PC-9 (cell line): ENCODE measurements at regions not wholly inside any gene's neighbourhood (a gene's known extent, or its start where the extent isn't known, plus 50 kb on each side); places are given as distances from the start of the nearest gene placed in this dataset.

Experiments
- BruUV-seq: library from RNA; stranded (reverse); fragments of 400-500 nt; replicated peaks from 2 replicates; lab custom pipeline; 2021; lab: Mats Ljungman, UMichigan
- CTCF ChIA-PET: fragments of 300-600 bp; sonication (Branson Sonifier 250); formaldehyde crosslinking; loops from one replicate; lab custom pipeline; 2022; ENCODE audit warnings: antibody characterized with exemption; lab: Charles Lee
- POLR2A ChIA-PET: fragments of 300-600 bp; sonication (Branson Sonifier 250); formaldehyde crosslinking; loops from one replicate; lab custom pipeline; 2022; ENCODE audit warnings: antibody characterized with exemption; ENCODE audit not compliant: unreplicated experiment; lab: Charles Lee
- DNase-seq, 2 experiments: peaks; one replicate each; pipeline versions ENCODE4 v3.0.0 to v3.0.0-alpha.2; 2015 to 2022; ENCODE audit warnings: mixed read lengths in 1 of 2
- H2AFZ ChIP-seq: fragments of 200-600 bp; sonication (generic); 2 replicates; pipeline ENCODE4 v1.8.1; 2017; ENCODE audit warnings: antibody characterized with exemption
- H3F3A ChIP-seq: fragments of 200-600 bp; sonication (generic); 2 replicates; pipeline ENCODE4 v1.8.1; 2017; ENCODE audit warnings: antibody characterized with exemption, mild to moderate bottlenecking, low read depth; ENCODE audit not compliant: insufficient read depth
- H3K27ac ChIP-seq: fragments of 200-600 bp; sonication (generic); 2 replicates; pipeline ENCODE4 v1.6.1; 2016; ENCODE audit warnings: mixed run types
- H3K27me3 ChIP-seq: fragments of 200-600 bp; sonication (generic); 2 replicates; pipeline ENCODE4 v1.6.1; 2016; ENCODE audit warnings: low read depth, mixed run types; ENCODE audit not compliant: insufficient read depth
- H3K36me3 ChIP-seq: fragments of 200-600 bp; sonication (generic); 2 replicates; pipeline ENCODE4 v1.6.1; 2016; ENCODE audit warnings: low read depth, mixed run types
- H3K4me1 ChIP-seq: fragments of 200-600 bp; sonication (generic); replicated peaks from 2 replicates; pipeline ENCODE4 v1.6.1; 2016; ENCODE audit warnings: mixed run types; ENCODE audit not compliant: insufficient read depth
- H3K4me2 ChIP-seq: fragments of 200-600 bp; sonication (generic); 2 replicates; pipeline ENCODE4 v1.6.1; 2017; ENCODE audit warnings: mixed run types
- H3K4me3 ChIP-seq: fragments of 200-600 bp; sonication (generic); 2 replicates; pipeline ENCODE4 v1.6.1; 2016; ENCODE audit warnings: mixed run types
- H3K79me2 ChIP-seq: fragments of 200-600 bp; sonication (generic); 2 replicates; pipeline ENCODE4 v1.6.1; 2017; ENCODE audit warnings: low read depth, mixed run types
- H3K9me2 ChIP-seq: fragments of 200-600 bp; sonication (generic); 2 replicates; pipeline ENCODE4 v1.8.1; 2017; ENCODE audit warnings: mild to moderate bottlenecking; ENCODE audit not compliant: insufficient read depth
- H3K9me3 ChIP-seq: fragments of 200-600 bp; sonication (generic); 2 replicates; pipeline ENCODE4 v1.8.1; 2016; ENCODE audit warnings: low read depth; ENCODE audit not compliant: insufficient read depth
- H4K20me1 ChIP-seq: fragments of 200-600 bp; sonication (generic); 2 replicates; pipeline ENCODE4 v1.8.1; 2017; ENCODE audit not compliant: insufficient read depth
- CTCF ChIP-seq: fragments of 200-600 bp; sonication (generic); conservative IDR thresholded peaks from 2 replicates; pipeline ENCODE4 v1.6.1; 2017; ENCODE audit warnings: mixed run types, antibody characterized with exemption, mild to moderate bottlenecking, moderate library complexity
- EZH2 ChIP-seq: fragments of 200-600 bp; sonication (generic); IDR thresholded peaks from 2 replicates; pipeline ENCODE4 v1.8.0; 2017; ENCODE audit warnings: antibody characterized with exemption, low read depth
- intact Hi-C: fragments of 100-400 bp; cut with micrococcal nuclease; formaldehyde crosslinking; loops from one replicate; pipeline ENCODE4 v1.10.0; 2022; ENCODE audit not compliant: unreplicated experiment

GRCh38 chr6:112513175-112513574, 166.0 kb downstream of the RFPL4B start:
- ChIA-PET POLR2A (no interaction called here), CTCF (no interaction called here)
- Histone ChIP-seq H3K4me1 (peaks cover 10% of the 10 kb centered on the region), H3K4me2 (no peak overlapping the region), H3K27me3 (no peaks in the 10 kb centered on the region), H3K36me3 (no peaks in the 10 kb centered on the region), H2AFZ (no peak overlapping the region), H3K9me2 (no peaks in the 10 kb centered on the region), H4K20me1 (0 out of 2 replicates have a peak, but pooled peaks cover 3% of the 10 kb centered on the region), H3K4me3 (no peak overlapping the region), H3K27ac (no peak overlapping the region), H3K9me3 (no peaks in the 10 kb centered on the region), H3F3A (no peaks in the 10 kb centered on the region), H3K79me2 (no peaks in the 10 kb centered on the region)
- no TSS peak for BruUV-seq
- no peak for DNase-seq
- intact Hi-C loops: no loop called here
- TF ChIP-seq CTCF: no peak
- no peak for TF ChIP-seq EZH2

GRCh38 chr6:112522587-112522986, 175.5 kb downstream of the RFPL4B start:
- BruUV-seq: no TSS peak
- Histone ChIP-seq H3K27ac (no peak overlapping the region), H3K4me1 (no peaks in the 10 kb centered on the region), H3K27me3 (no peaks in the 10 kb centered on the region), H4K20me1 (no peaks in the 10 kb centered on the region), H3K9me2 (no peaks in the 10 kb centered on the region), H3K4me3 (no peak overlapping the region), H3K4me2 (no peak overlapping the region), H3K9me3 (no peaks in the 10 kb centered on the region), H2AFZ (no peak overlapping the region; the same call in 1 of the 2 replicates), H3K36me3 (no peaks in the 10 kb centered on the region), H3K79me2 (no peaks in the 10 kb centered on the region), H3F3A (no peaks in the 10 kb centered on the region)
- DNase-seq: no peak
- intact Hi-C loops: no loop called here
- ChIA-PET CTCF (no interaction called here), POLR2A (no interaction called here)
- TF ChIP-seq CTCF (no peak), EZH2 (no peak)

DNA sequence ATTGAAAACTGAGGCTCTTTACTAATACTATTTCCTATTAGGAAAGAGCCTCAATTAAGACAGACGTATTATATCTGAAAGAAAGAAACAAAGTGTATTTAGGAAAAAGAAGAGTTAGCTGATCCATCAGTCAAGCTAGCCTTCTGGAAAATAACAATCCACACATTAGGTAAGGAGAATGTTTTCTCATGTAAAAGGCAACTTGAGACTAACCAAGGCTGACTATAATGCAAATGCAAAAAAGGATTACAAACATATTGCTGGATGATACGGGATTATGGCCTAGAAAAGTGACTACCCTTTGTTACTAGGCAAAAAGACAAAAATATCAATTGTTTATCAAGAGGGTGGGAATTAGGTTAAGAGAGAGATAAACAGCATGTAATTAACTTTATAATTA, 176.9 kb downstream of the RFPL4B start:
- POLR2A ChIA-PET: no interaction called here
- intact Hi-C loops: no loop called here
- H3K27me3 ChIP-seq: no peaks in the 10 kb centered on the region

More for the DNA sequence above, 176.9 kb downstream of the RFPL4B start:
- Histone ChIP-seq H4K20me1 (no peaks in the 10 kb centered on the region), H3K36me3 (no peaks in the 10 kb centered on the region), H3K27ac (no peak overlapping the region), H3K9me2 (no peaks in the 10 kb centered on the region), H3K4me3 (no peak overlapping the region), H3K4me1 (no peaks in the 10 kb centered on the region), H3K79me2 (no peaks in the 10 kb centered on the region), H3K4me2 (no peak overlapping the region), H3F3A (no peaks in the 10 kb centered on the region), H3K9me3 (no peaks in the 10 kb centered on the region), H2AFZ (0 out of 2 replicates have a peak overlapping the region, but pooled peaks have one; percentile 28)
- CTCF ChIA-PET: no interaction called here
- DNase-seq: no peak
- TF ChIP-seq EZH2 (no peak), CTCF (no peak)
- BruUV-seq: no TSS peak
